SH-SY5Y (cell line): ENCODE measurements at regions not wholly inside any gene's neighbourhood (a gene's known extent, or its start where the extent isn't known, plus 50 kb on each side); places are given as distances from the start of the nearest gene placed in this dataset.

Experiments
- GATA2 ChIP-seq: IDR thresholded peaks from 2 replicates; pipeline ENCODE4 v1.6.1; 2011; ENCODE audit warnings: mild to moderate bottlenecking, low read depth, low read length
- GATA3 ChIP-seq: IDR thresholded peaks from 2 replicates; pipeline ENCODE4 v1.6.1; 2011; ENCODE audit warnings: low read depth, mild to moderate bottlenecking, low read length, moderate library complexity

- TF ChIP-seq GATA2 = no peak
- no peak for TF ChIP-seq GATA3
Observed at GRCh38 chr5:89537800-89538199, 654.8 kb upstream of the MEF2C start.
